NCI-H2029 treated with DMSO at 0.1 percent for 48 hours (cell line): ENCODE measurements at regions not wholly inside any gene's neighbourhood (a gene's known extent, or its start where the extent isn't known, plus 50 kb on each side); places are given as distances from the start of the nearest gene placed in this dataset.

Experiments used
- DNase-seq: peaks from one replicate; lab custom pipeline; 2025; lab: John Stamatoyannopoulos, UW

DNA sequence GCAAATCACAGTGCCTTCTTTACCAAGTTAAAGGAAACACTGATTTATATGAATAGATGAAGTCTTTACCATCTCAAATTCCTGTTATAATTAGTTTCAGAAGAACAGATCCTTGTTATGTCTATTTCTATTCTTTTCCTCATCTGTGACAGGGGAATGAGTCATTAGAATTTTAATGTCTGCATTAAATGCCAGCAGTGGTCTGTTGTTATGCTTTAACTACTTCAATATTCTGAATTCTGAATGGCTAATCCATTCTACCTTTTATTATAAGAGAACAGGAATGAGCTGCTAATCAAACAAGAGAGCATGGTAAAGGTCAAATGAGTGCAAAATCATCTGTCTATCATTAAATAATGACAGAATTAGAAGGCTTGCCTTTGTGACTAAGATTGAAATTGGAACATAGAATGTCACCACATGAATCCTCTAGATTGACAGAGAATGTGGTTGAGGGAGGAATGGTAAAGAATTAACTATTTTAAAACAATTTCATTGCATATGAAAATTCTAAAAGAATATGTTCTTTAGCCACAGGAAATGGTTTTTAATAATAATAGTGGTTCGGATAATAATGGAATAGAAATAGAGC, 935.5 kb downstream of the ADGRL3 start:
- DNase-seq, result no peak

- no peak for DNase-seq
Measured at GRCh38 chr4:62133977-62134376, 933.9 kb downstream of the ADGRL3 start.

- no peak for DNase-seq
Measured at GRCh38 chr4:62133101-62133897, 933.2 kb downstream of the ADGRL3 start.

- no peak for DNase-seq
Measured at GRCh38 chr4:62131049-62131448, 930.9 kb downstream of the ADGRL3 start.

DNA sequence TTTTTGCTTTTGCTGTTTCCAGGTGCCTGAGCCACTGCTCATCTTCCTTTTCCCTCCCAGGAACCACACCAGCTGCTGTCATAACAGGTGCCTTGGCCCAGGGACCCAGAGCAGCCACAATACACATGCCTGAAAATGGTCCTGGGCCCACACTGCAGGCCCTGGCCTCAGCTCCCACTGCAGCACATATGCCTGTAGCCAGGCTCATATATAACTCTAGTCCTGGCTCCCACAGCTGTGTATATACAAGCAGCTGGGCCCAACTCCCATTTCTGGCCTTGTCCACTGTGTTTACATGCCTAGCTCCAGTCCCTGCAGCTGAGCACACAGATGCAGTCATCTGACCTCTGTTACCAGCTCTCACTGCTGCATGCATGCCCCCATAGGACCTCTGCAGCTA, 930.5 kb downstream of the ADGRL3 start:
- DNase-seq, result no peak

DNA sequence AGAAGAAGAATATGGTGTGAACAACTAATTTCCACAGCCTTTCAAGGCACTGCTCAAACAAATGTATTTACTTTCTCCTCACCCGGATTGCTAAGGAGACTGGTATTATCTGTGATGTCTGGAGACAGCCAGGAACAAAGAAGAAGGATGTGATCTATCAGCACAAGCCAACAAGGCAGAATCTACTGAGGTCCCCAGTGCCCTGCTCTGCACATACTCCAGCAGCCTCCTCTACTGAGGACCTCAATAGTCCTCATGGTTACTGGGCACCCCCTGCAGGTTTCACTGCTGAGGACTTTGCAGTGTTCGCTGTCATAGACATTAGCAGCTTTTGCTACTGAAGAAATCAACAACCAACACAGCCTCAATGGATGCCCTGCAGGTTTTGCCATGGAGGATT, 930.1 kb downstream of the ADGRL3 start:
- DNase-seq, result no peak
